ENCODE measurements at regions not wholly inside any gene's neighbourhood (a gene's known extent, or its start where the extent isn't known, plus 50 kb on each side); places are given as distances from the start of the nearest gene placed in this dataset.

DNA sequence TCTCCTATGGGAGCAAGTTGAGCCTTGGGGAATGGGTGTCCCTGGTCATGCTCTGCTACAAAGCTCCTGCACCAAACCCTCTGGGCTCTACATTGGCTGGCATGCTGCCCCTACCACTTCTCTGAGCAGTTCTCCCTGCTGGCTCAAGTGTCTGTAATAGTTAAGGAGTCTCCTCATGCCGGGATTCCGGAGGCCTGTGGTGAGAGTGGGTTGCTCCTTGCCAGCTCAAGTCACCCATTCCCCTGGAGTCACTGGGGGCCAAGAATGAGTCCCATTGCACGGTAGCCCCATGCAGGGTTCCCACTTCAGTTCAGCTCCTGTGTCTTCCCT, 173.9 kb downstream of the PRDM13 start:
- no peak overlapping the region for H3K27ac ChIP-seq
- TF ChIP-seq, protein P1, sequence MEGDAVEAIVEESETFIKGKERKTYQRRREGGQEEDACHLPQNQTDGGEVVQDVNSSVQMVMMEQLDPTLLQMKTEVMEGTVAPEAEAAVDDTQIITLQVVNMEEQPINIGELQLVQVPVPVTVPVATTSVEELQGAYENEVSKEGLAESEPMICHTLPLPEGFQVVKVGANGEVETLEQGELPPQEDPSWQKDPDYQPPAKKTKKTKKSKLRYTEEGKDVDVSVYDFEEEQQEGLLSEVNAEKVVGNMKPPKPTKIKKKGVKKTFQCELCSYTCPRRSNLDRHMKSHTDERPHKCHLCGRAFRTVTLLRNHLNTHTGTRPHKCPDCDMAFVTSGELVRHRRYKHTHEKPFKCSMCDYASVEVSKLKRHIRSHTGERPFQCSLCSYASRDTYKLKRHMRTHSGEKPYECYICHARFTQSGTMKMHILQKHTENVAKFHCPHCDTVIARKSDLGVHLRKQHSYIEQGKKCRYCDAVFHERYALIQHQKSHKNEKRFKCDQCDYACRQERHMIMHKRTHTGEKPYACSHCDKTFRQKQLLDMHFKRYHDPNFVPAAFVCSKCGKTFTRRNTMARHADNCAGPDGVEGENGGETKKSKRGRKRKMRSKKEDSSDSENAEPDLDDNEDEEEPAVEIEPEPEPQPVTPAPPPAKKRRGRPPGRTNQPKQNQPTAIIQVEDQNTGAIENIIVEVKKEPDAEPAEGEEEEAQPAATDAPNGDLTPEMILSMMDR (IDR thresholded peaks at IDR 0.05; ENCODE audit: low read depth, low read length): no peak
- no peak for DNase-seq (ENCODE audit: low read depth in 1 of 2, low spot score in 1 of 2)
- no peaks in the 10 kb centered on the region for H3K4me1 ChIP-seq (ENCODE audit: low read depth)
- no peaks in the 10 kb centered on the region for H3K27me3 ChIP-seq
- H3K36me3 ChIP-seq: no peaks in the 10 kb centered on the region
- no peak overlapping the region for H3K4me3 ChIP-seq
- H3K9me3 ChIP-seq (ENCODE audit: low read depth): no peaks in the 10 kb centered on the region

DNA sequence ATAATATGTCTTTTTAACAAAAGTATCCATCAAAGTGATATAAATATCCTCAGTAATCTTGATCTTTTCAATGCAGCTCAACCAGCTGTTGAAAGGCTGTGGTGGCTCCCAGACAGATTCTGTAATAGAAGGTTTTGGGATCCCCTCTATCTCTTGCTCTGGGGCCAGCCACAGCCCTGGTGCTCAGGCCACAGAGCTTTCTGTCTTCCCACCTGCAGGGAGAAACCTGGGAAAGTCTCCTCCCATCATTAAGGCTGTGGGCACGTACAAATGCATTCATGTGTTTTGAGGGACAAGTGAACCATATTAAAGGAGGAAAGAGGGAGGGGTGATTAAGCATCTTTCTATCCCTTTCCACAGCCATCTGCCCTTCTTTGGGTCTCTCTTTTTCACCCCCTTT, 183.1 kb downstream of the PRDM13 start:
- H3K27me3 ChIP-seq: peaks cover 6% of the 10 kb centered on the region
- H3K36me3 ChIP-seq: no peaks in the 10 kb centered on the region
- no peak overlapping the region for H3K27ac ChIP-seq
- H3K4me1 ChIP-seq (ENCODE audit: low read depth): no peaks in the 10 kb centered on the region
- no peak overlapping the region for H3K4me3 ChIP-seq
- H3K9me3 ChIP-seq (ENCODE audit: low read depth): no peaks in the 10 kb centered on the region
- no peak for DNase-seq (ENCODE audit: low read depth in 1 of 2, low spot score in 1 of 2)
- TF ChIP-seq, protein P1 (IDR thresholded peaks at IDR 0.05; ENCODE audit: low read depth, low read length): no peak

- Histone ChIP-seq H3K4me3 (no peak overlapping the region), H3K36me3 (no peaks in the 10 kb centered on the region), H3K4me1 (ENCODE audit: low read depth) (no peaks in the 10 kb centered on the region), H3K27ac (no peak overlapping the region), H3K9me3 (ENCODE audit: low read depth) (no peaks in the 10 kb centered on the region), H3K27me3 (peaks cover 6% of the 10 kb centered on the region)
- TF ChIP-seq, protein P1 (IDR thresholded peaks at IDR 0.05; ENCODE audit: low read depth, low read length): no peak
- DNase-seq (ENCODE audit: low read depth in 1 of 2, low spot score in 1 of 2): no peak
Observed at GRCh38 chr6:99790679-99791078, 184.0 kb downstream of the PRDM13 start.

DNA sequence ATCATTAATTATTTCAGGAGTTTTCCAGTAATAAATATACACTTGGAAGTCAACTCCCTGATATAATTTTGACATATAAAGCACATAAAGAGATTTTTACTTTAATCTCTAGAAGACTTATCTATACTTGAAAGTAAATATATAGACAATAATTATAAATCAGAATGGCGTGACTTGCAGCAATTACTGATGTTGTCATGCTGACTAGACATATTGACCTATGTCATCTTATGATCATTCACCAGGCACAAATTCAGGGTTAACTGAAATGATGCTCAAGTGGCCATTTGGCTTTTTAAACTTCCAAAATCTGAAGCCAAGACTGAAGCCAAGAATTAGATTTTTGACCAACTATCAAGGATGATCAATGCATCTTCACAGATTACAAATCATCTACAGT, 192.2 kb downstream of the MCHR2 start:
- H3K9me3 ChIP-seq (ENCODE audit: low read depth): no peaks in the 10 kb centered on the region
- DNase-seq (ENCODE audit: low read depth in 1 of 2, low spot score in 1 of 2): no peak
- H3K27me3 ChIP-seq: no peaks in the 10 kb centered on the region
- TF ChIP-seq, protein P1 (IDR thresholded peaks at IDR 0.05; ENCODE audit: low read depth, low read length): no peak
- H3K4me1 ChIP-seq (ENCODE audit: low read depth): no peaks in the 10 kb centered on the region
- H3K4me3 ChIP-seq: no peak overlapping the region
- H3K36me3 ChIP-seq: no peaks in the 10 kb centered on the region
- H3K27ac ChIP-seq: no peak overlapping the region

DNA sequence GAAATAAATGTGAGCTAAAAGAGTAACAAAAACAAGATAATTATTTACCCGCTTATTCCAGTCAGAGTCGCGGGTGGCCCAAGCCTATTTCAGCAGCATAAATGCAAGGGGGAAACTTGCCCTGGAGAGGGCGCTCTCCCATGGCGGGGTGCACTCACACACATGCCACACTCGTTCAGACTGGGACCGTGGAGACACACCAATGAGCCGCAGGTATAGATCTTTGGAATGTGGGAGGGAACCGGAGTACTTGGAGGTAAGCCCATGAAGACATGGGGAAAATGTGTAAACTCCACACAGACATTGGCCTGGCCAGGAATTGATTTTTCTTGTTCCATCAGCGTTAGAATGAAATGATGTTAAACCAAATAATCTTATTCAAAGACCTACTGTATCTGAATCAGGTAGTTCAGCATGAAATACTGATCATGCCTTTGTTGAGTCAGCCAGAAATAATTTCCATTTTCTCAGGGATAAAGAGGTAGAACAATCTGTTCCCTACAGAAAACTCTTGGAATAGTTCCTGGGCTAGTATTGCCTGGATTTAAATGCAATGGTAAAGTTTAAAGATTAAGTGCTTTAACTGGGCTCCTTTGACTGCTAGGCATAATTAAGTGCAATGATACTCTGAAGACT, 191.5 kb downstream of the MCHR2 start:
- Histone ChIP-seq H3K9me3 (ENCODE audit: low read depth) (no peaks in the 10 kb centered on the region), H3K27ac (no peak overlapping the region), H3K4me3 (no peak overlapping the region), H3K27me3 (no peaks in the 10 kb centered on the region), H3K36me3 (no peaks in the 10 kb centered on the region), H3K4me1 (ENCODE audit: low read depth) (no peaks in the 10 kb centered on the region)
- no peak for DNase-seq (ENCODE audit: low read depth in 1 of 2, low spot score in 1 of 2)
- TF ChIP-seq, protein P1 (IDR thresholded peaks at IDR 0.05; ENCODE audit: low read depth, low read length): no peak

- DNase-seq (ENCODE audit: low read depth in 1 of 2, low spot score in 1 of 2): no peak
- H3K27ac ChIP-seq: no peak overlapping the region
- H3K9me3 ChIP-seq (ENCODE audit: low read depth): no peaks in the 10 kb centered on the region
- H3K4me1 ChIP-seq (ENCODE audit: low read depth): no peaks in the 10 kb centered on the region
- H3K27me3 ChIP-seq: no peaks in the 10 kb centered on the region
- no peaks in the 10 kb centered on the region for H3K36me3 ChIP-seq
- H3K4me3 ChIP-seq: no peak overlapping the region
- TF ChIP-seq, protein P1 (IDR thresholded peaks at IDR 0.05; ENCODE audit: low read depth, low read length): no peak
Observed at GRCh38 chr6:99808992-99809391, 185.0 kb downstream of the MCHR2 start.

Data from cardiac muscle cell (in vitro differentiated cells and primary cell).